SK-N-MC (cell line): ENCODE measurements at regions not wholly inside any gene's neighbourhood (a gene's known extent, or its start where the extent isn't known, plus 50 kb on each side); places are given as distances from the start of the nearest gene placed in this dataset.
"Not testable (repeated sequence)": the region's sequence is repeated elsewhere in the genome, so short reads cannot be mapped to it uniquely, and the experiment has no call there.

ENCODE experiments used
- DNase-seq: peaks from one replicate; pipeline ENCODE4 v3.0.0-alpha.2; 2011; ENCODE audit warnings: low read depth, low spot score
- H3K27ac ChIP-seq: fragments of 200-600 bp; sonication (generic); 2 replicates; pipeline ENCODE4 v1.5.1; 2016; ENCODE audit warnings: mixed run types
- H3K36me3 ChIP-seq: fragments of 200-600 bp; sonication (generic); 2 replicates; pipeline ENCODE4 v1.6.1; 2017; ENCODE audit warnings: antibody characterized with exemption, low read length, mixed read lengths; ENCODE audit not compliant: insufficient read depth
- H3K4me3 ChIP-seq: fragments of 200-600 bp; sonication (generic); 2 replicates; pipeline ENCODE4 v1.5.1; 2016
- H3K9ac ChIP-seq: fragments of 200-600 bp; sonication (generic); 2 replicates; pipeline ENCODE4 v1.8.0; 2017; ENCODE audit warnings: mixed run types, mixed read lengths; ENCODE audit not compliant: insufficient read length
- H3K9me3 ChIP-seq: fragments of 200-600 bp; sonication (generic); 2 replicates; pipeline ENCODE4 v1.6.1; 2017; ENCODE audit warnings: low read depth, mild to moderate bottlenecking, antibody characterized with exemption, low read length, moderate library complexity, mixed read lengths
- EZH2 ChIP-seq: fragments of 200-600 bp; sonication (generic); IDR thresholded peaks from one replicate; pipeline ENCODE4 v1.6.1; 2017; ENCODE audit warnings: antibody characterized with exemption
- FOXP2 ChIP-seq: optimal IDR thresholded peaks from 2 replicates; pipeline ENCODE3; 2011; ENCODE audit warnings: mild to moderate bottlenecking, moderate library complexity; ENCODE audit not compliant: insufficient read depth; ENCODE audit errors: extremely low read length, control extremely low read depth
- POLR2AphosphoS5 ChIP-seq: IDR thresholded peaks from 2 replicates; pipeline ENCODE4 v1.6.1; 2012; ENCODE audit warnings: mild to moderate bottlenecking, low read depth, low read length, borderline replicate concordance

- Histone ChIP-seq H3K4me3 (no peak overlapping the region), H3K27ac (no peak overlapping the region), H3K9ac (no peak overlapping the region), H3K36me3 (no peaks in the 10 kb centered on the region), H3K9me3 (no peaks in the 10 kb centered on the region)
- no peak for DNase-seq
- no peak for TF ChIP-seq POLR2AphosphoS5
- no peak for TF ChIP-seq FOXP2
- TF ChIP-seq EZH2: no peak
Observed at GRCh38 chr4:56160636-56161035, 211.9 kb downstream of the CEP135 start.

GRCh38 chr4:56158483-56158882, 209.7 kb downstream of the CEP135 start:
- Histone ChIP-seq H3K4me3 (no peak overlapping the region), H3K27ac (no peak overlapping the region), H3K9me3 (no peaks in the 10 kb centered on the region), H3K9ac (no peak overlapping the region), H3K36me3 (no peaks in the 10 kb centered on the region)
- no peak for TF ChIP-seq POLR2AphosphoS5
- TF ChIP-seq FOXP2: no peak
- no peak for TF ChIP-seq EZH2
- DNase-seq: no peak

- Histone ChIP-seq H3K9ac (no peak overlapping the region), H3K36me3 (no peaks in the 10 kb centered on the region), H3K4me3 (no peak overlapping the region), H3K27ac (no peak overlapping the region), H3K9me3 (no peaks in the 10 kb centered on the region)
- no peak for TF ChIP-seq EZH2
- no peak for DNase-seq
Observed at GRCh38 chr4:56156141-56156540, 207.4 kb downstream of the CEP135 start.

- TF ChIP-seq POLR2AphosphoS5: no peak
- TF ChIP-seq EZH2: no peak
- no peak for TF ChIP-seq FOXP2
- Histone ChIP-seq H3K27ac (no peak overlapping the region), H3K4me3 (no peak overlapping the region), H3K36me3 (no peaks in the 10 kb centered on the region), H3K9ac (no peak overlapping the region), H3K9me3 (no peaks in the 10 kb centered on the region)
- DNase-seq: no peak
Observed at GRCh38 chr4:56155432-56155831, 206.7 kb downstream of the CEP135 start.

GRCh38 chr4:56149591-56149990, 200.8 kb downstream of the CEP135 start:
- no peak for DNase-seq
- Histone ChIP-seq H3K27ac (no peak overlapping the region), H3K9ac (no peak overlapping the region), H3K4me3 (no peak overlapping the region), H3K9me3 (no peaks in the 10 kb centered on the region), H3K36me3 (no peaks in the 10 kb centered on the region)
- TF ChIP-seq FOXP2: no peak
- no peak for TF ChIP-seq EZH2
- no peak for TF ChIP-seq POLR2AphosphoS5

- H3K9me3 ChIP-seq: no peaks in the 10 kb centered on the region
- no peak overlapping the region for H3K9ac ChIP-seq
- H3K36me3 ChIP-seq: no peaks in the 10 kb centered on the region
- TF ChIP-seq POLR2AphosphoS5 (no peak), FOXP2 (no peak), EZH2 (no peak)
- no peak overlapping the region for H3K27ac ChIP-seq
- DNase-seq: no peak
- H3K4me3 ChIP-seq: no peak overlapping the region
Observed at GRCh38 chr4:56148428-56148827, 199.7 kb downstream of the CEP135 start.

- no peak for TF ChIP-seq POLR2AphosphoS5
- no peak for TF ChIP-seq EZH2
- no peak for TF ChIP-seq FOXP2
- DNase-seq: no peak
Observed at GRCh38 chr4:56147371-56147770, 198.6 kb downstream of the CEP135 start.

GRCh38 chr4:56146956-56147355, 198.2 kb downstream of the CEP135 start:
- no peak for TF ChIP-seq EZH2
- TF ChIP-seq POLR2AphosphoS5: no peak
- no peak for TF ChIP-seq FOXP2
- Histone ChIP-seq H3K4me3 (no peak overlapping the region), H3K27ac (no peak overlapping the region; the same call in 1 of the 2 replicates), H3K36me3 (no peaks in the 10 kb centered on the region), H3K9ac (no peak overlapping the region), H3K9me3 (no peaks in the 10 kb centered on the region)
- DNase-seq: no peak

More at GRCh38 chr4:56147371-56147770, 198.6 kb downstream of the CEP135 start:
- H3K36me3 ChIP-seq: no peaks in the 10 kb centered on the region
- H3K4me3 ChIP-seq: no peak overlapping the region
- no peaks in the 10 kb centered on the region for H3K9me3 ChIP-seq
- peak overlapping the region; percentile 42; the same call in 1 of the 2 replicates for H3K27ac ChIP-seq
- no peak overlapping the region for H3K9ac ChIP-seq

GRCh38 chr4:56142088-56142487, 193.3 kb downstream of the CEP135 start:
- H3K9me3 ChIP-seq: no peaks in the 10 kb centered on the region
- no peaks in the 10 kb centered on the region for H3K36me3 ChIP-seq
- H3K4me3 ChIP-seq: no peak overlapping the region
- no peak overlapping the region for H3K27ac ChIP-seq
- no peak for TF ChIP-seq FOXP2
- TF ChIP-seq EZH2: no peak
- TF ChIP-seq POLR2AphosphoS5: no peak; the same call in 1 of the 2 replicates
- no peak for DNase-seq
- no peak overlapping the region for H3K9ac ChIP-seq

GRCh38 chr4:56139241-56139827, 190.6 kb downstream of the CEP135 start:
- H3K9me3 ChIP-seq: no peaks in the 10 kb centered on the region
- H3K9ac ChIP-seq: no peak overlapping the region
- H3K4me3 ChIP-seq: no peak overlapping the region
- no peak for DNase-seq
- no peak for TF ChIP-seq FOXP2
- no peak for TF ChIP-seq EZH2
- TF ChIP-seq POLR2AphosphoS5: no peak
- no peaks in the 10 kb centered on the region for H3K36me3 ChIP-seq
- H3K27ac ChIP-seq: no peak overlapping the region

GRCh38 chr4:56134834-56135233, 186.1 kb downstream of the CEP135 start:
- DNase-seq, H3K4me3 ChIP-seq, H3K9ac ChIP-seq, H3K36me3 ChIP-seq, H3K9me3 ChIP-seq, H3K27ac ChIP-seq: not testable (repeated sequence)
